ENCODE measurements at regions not wholly inside any gene's neighbourhood (a gene's known extent, or its start where the extent isn't known, plus 50 kb on each side); places are given as distances from the start of the nearest gene placed in this dataset.

DNA sequence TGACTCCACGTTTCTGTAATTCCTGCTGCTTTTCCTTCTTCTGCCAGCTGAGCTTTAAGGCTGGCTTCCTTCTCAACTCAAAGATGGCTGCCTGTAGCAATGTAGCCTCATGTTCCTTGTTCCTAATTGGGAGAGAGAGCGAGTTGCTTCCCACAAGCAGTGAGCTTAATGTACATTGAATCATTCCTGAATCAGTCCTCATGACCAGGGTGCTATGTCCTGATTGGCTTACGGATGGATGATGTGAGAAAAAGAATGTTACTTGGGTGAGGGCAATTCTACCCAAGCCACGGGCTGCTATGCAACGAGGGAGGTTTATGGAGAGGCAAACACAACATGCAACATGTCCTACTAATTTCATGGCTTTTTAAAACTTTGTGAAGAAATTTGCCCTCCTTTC, 356.2 kb downstream of the RASEF start:
- H3K9ac ChIP-seq: no peak overlapping the region
- H3K79me2 ChIP-seq (ENCODE audit: low read depth): no peaks in the 10 kb centered on the region
- Mint-ChIP-seq H3K27me3 (ENCODE audit: insufficient read depth, low read depth) (no peaks in the 10 kb centered on the region), H3K27ac (no peak overlapping the region), H3K36me3 (no peaks in the 10 kb centered on the region), H3K4me1 (no peaks in the 10 kb centered on the region), H3K9me3 (no peaks in the 10 kb centered on the region), H3K4me3 (no peak overlapping the region)
- no peaks in the 10 kb centered on the region for H3K36me3 ChIP-seq
- no peak for DNase-seq (ENCODE audit: low spot score)
- H3K4me3 ChIP-seq: no peak overlapping the region
- peak overlapping the region; percentile 35 for H2AFZ ChIP-seq (replicated peaks)
- H3K9me3 ChIP-seq (ENCODE audit: low read depth): no peaks in the 10 kb centered on the region
- H3K4me2 ChIP-seq: no peak overlapping the region
- H3F3A ChIP-seq (ENCODE audit: low read depth): no peaks in the 10 kb centered on the region
- H3K27me3 ChIP-seq: no peaks in the 10 kb centered on the region
- no peak overlapping the region for H3K27ac ChIP-seq
- H4K20me1 ChIP-seq (ENCODE audit: low read depth): no peaks in the 10 kb centered on the region
- TF ChIP-seq EZH2 (IDR thresholded peaks at IDR 0.05): no peak
- no peak for TF ChIP-seq EZH2phosphoT487 (IDR thresholded peaks at IDR 0.05)
- TF ChIP-seq, protein P1, sequence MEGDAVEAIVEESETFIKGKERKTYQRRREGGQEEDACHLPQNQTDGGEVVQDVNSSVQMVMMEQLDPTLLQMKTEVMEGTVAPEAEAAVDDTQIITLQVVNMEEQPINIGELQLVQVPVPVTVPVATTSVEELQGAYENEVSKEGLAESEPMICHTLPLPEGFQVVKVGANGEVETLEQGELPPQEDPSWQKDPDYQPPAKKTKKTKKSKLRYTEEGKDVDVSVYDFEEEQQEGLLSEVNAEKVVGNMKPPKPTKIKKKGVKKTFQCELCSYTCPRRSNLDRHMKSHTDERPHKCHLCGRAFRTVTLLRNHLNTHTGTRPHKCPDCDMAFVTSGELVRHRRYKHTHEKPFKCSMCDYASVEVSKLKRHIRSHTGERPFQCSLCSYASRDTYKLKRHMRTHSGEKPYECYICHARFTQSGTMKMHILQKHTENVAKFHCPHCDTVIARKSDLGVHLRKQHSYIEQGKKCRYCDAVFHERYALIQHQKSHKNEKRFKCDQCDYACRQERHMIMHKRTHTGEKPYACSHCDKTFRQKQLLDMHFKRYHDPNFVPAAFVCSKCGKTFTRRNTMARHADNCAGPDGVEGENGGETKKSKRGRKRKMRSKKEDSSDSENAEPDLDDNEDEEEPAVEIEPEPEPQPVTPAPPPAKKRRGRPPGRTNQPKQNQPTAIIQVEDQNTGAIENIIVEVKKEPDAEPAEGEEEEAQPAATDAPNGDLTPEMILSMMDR (IDR thresholded peaks at IDR 0.05): no peak
- no peaks in the 10 kb centered on the region for H3K4me1 ChIP-seq

DNA sequence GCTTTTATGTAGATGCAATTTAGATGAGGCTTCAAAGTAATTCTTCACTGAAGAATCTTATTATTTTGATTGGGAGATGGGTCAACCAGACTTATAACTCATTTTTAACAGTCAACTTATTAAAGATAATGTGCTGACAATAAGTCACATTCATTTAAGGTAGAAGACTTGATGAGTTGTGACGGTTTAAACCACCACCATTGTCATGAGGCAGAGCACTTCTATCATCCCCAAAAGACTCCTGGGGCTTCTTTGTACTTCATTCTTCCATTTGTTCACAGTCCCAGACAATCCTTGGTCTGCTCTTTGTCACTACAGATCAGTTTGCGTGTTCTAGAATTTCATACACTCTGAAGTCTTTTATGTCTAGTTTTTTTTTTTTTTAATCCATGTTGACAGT, 346.1 kb downstream of the RASEF start:
- H3K9me3 ChIP-seq (ENCODE audit: low read depth): no peaks in the 10 kb centered on the region
- H3K4me3 ChIP-seq: no peak overlapping the region
- no peak overlapping the region for H3K4me2 ChIP-seq
- H3K4me1 ChIP-seq: peaks cover 21% of the 10 kb centered on the region
- Mint-ChIP-seq H3K9me3 (peaks cover 11% of the 10 kb centered on the region), H3K4me1 (peaks cover 13% of the 10 kb centered on the region), H3K27me3 (ENCODE audit: insufficient read depth, low read depth) (no peaks in the 10 kb centered on the region), H3K4me3 (no peak overlapping the region), H3K27ac (no peak overlapping the region), H3K36me3 (no peaks in the 10 kb centered on the region)
- H3K79me2 ChIP-seq (ENCODE audit: low read depth): no peaks in the 10 kb centered on the region
- H3K27me3 ChIP-seq: no peaks in the 10 kb centered on the region
- H3K36me3 ChIP-seq: no peaks in the 10 kb centered on the region
- no peaks in the 10 kb centered on the region for H4K20me1 ChIP-seq (ENCODE audit: low read depth)
- no peak for TF ChIP-seq EZH2 (IDR thresholded peaks at IDR 0.05)
- TF ChIP-seq, protein P1 (IDR thresholded peaks at IDR 0.05): no peak
- peak; percentile 43 for DNase-seq (ENCODE audit: low spot score)
- H3K27ac ChIP-seq: no peak overlapping the region
- H3K9ac ChIP-seq: no peak overlapping the region
- no peaks in the 10 kb centered on the region for H3F3A ChIP-seq (ENCODE audit: low read depth)
- no peak overlapping the region for H2AFZ ChIP-seq (replicated peaks)

DNA sequence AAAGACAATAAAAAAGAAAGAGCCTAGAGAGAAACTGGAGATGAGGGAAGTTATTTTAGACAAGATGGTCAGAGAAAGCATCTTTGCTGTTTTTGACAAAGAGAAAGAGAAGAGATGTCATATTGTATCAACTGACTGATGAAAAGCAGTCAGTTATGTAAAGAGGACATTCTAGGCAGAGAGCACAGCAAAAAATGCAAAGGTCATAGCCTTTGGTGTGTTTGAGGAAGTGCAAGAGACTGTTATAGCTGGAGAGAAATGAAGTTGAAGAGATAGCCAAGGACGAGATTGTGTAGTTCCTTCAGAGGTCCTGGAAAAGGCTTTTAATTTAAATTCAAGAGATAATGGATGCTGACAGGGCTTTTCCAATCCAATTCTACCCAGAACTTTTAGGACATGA, 342.4 kb downstream of the RASEF start:
- H3K9ac ChIP-seq: no peak overlapping the region
- H3K36me3 ChIP-seq: no peaks in the 10 kb centered on the region
- no peak overlapping the region for H2AFZ ChIP-seq (replicated peaks)
- TF ChIP-seq EZH2phosphoT487 (IDR thresholded peaks at IDR 0.05): no peak
- TF ChIP-seq EZH2 (IDR thresholded peaks at IDR 0.05): no peak
- TF ChIP-seq, protein P1 (IDR thresholded peaks at IDR 0.05): no peak
- no peaks in the 10 kb centered on the region for H3K9me3 ChIP-seq (ENCODE audit: low read depth)
- H3K4me1 ChIP-seq: peaks cover 22% of the 10 kb centered on the region
- no peaks in the 10 kb centered on the region for H3F3A ChIP-seq (ENCODE audit: low read depth)
- no peak overlapping the region for H3K4me2 ChIP-seq
- H3K27ac Mint-ChIP-seq: no peak overlapping the region
- H3K27me3 ChIP-seq: no peaks in the 10 kb centered on the region
- no peaks in the 10 kb centered on the region for H3K27me3 Mint-ChIP-seq (ENCODE audit: insufficient read depth, low read depth)
- no peak for DNase-seq (ENCODE audit: low spot score)
- no peak overlapping the region for H3K27ac ChIP-seq
- no peaks in the 10 kb centered on the region for H3K36me3 Mint-ChIP-seq
- no peaks in the 10 kb centered on the region for H3K9me3 Mint-ChIP-seq
- H3K4me3 Mint-ChIP-seq: no peak overlapping the region
- H4K20me1 ChIP-seq (ENCODE audit: low read depth): no peaks in the 10 kb centered on the region
- no peaks in the 10 kb centered on the region for H3K79me2 ChIP-seq (ENCODE audit: low read depth)
- H3K4me1 Mint-ChIP-seq: peaks cover 19% of the 10 kb centered on the region
- H3K4me3 ChIP-seq: no peak overlapping the region

DNA sequence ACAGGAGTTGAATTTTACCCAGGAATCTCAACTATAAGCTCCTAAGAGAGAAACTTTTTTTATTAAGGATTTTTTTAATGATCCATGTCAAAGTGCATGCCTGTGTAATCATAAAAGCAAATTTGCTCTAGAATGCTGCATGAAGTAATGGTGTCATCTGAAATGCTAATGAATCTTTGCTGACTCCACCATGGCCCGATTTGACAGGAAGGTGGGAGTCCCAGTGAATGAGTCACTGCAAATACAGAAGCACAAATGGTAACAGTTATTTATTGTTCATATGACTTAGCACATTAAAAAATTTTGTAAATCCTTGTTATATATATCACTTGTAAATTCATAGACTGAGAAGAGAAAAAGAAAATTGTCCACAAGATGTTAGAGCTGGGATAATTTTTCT, 341.3 kb downstream of the RASEF start:
- TF ChIP-seq EZH2phosphoT487 (IDR thresholded peaks at IDR 0.05) (no peak), EZH2 (IDR thresholded peaks at IDR 0.05) (no peak)
- TF ChIP-seq, protein P1 (IDR thresholded peaks at IDR 0.05): no peak
- peaks cover 22% of the 10 kb centered on the region for H3K4me1 ChIP-seq
- Mint-ChIP-seq H3K27ac (no peak overlapping the region), H3K27me3 (ENCODE audit: insufficient read depth, low read depth) (no peaks in the 10 kb centered on the region), H3K36me3 (no peaks in the 10 kb centered on the region), H3K4me1 (peaks cover 19% of the 10 kb centered on the region), H3K4me3 (no peak overlapping the region), H3K9me3 (no peaks in the 10 kb centered on the region)
- H3K79me2 ChIP-seq (ENCODE audit: low read depth): no peaks in the 10 kb centered on the region
- H3K4me2 ChIP-seq: no peak overlapping the region
- no peaks in the 10 kb centered on the region for H3K36me3 ChIP-seq
- H2AFZ ChIP-seq (replicated peaks): no peak overlapping the region
- H3K9me3 ChIP-seq (ENCODE audit: low read depth): no peaks in the 10 kb centered on the region
- H3K27me3 ChIP-seq: no peaks in the 10 kb centered on the region
- H4K20me1 ChIP-seq (ENCODE audit: low read depth): no peaks in the 10 kb centered on the region
- DNase-seq (ENCODE audit: low spot score): no peak
- no peaks in the 10 kb centered on the region for H3F3A ChIP-seq (ENCODE audit: low read depth)
- H3K9ac ChIP-seq: no peak overlapping the region
- H3K27ac ChIP-seq: no peak overlapping the region
- no peak overlapping the region for H3K4me3 ChIP-seq
